IPS-18a (cell line): ENCODE measurements at regions not wholly inside any gene's neighbourhood (a gene's known extent, or its start where the extent isn't known, plus 50 kb on each side); places are given as distances from the start of the nearest gene placed in this dataset.
A peak's percentile ranks its signal among the peaks of the same experiment; 100 is the strongest.

Experiments used
- H3K27ac ChIP-seq: one replicate; pipeline ENCODE4 v1.5.1; 2013; ENCODE audit warnings: low read length
- H3K27me3 ChIP-seq: one replicate; pipeline ENCODE4 v1.6.1; 2013; ENCODE audit warnings: mild to moderate bottlenecking, low read length; ENCODE audit not compliant: control insufficient read depth, insufficient read depth
- H3K36me3 ChIP-seq: one replicate; pipeline ENCODE4 v1.6.1; 2013; ENCODE audit warnings: low read depth, low read length; ENCODE audit not compliant: control insufficient read depth
- H3K4me1 ChIP-seq: one replicate; pipeline ENCODE4 v1.6.1; 2013; ENCODE audit warnings: low read depth, low read length; ENCODE audit not compliant: control insufficient read depth
- H3K4me3 ChIP-seq: one replicate; pipeline ENCODE4 v1.5.1; 2013; ENCODE audit warnings: low read length
- H3K9ac ChIP-seq: one replicate; pipeline ENCODE4 v1.6.1; 2013; ENCODE audit warnings: mild to moderate bottlenecking, low read length, moderate library complexity
- H3K9me3 ChIP-seq: one replicate; pipeline ENCODE4 v1.6.1; 2013; ENCODE audit warnings: low read depth, low read length; ENCODE audit not compliant: control insufficient read depth

- Histone ChIP-seq H3K9ac (no peak overlapping the region), H3K27ac (no peak overlapping the region), H3K27me3 (peaks cover 3% of the 10 kb centered on the region), H3K9me3 (no peaks in the 10 kb centered on the region), H3K4me1 (peaks cover 33% of the 10 kb centered on the region), H3K36me3 (no peaks in the 10 kb centered on the region), H3K4me3 (no peak overlapping the region)
These were observed 112.0 kb upstream of the PKDCC start for GRCh38 chr2:41935825-41936224.

- H3K36me3 ChIP-seq: no peaks in the 10 kb centered on the region
- no peak overlapping the region for H3K4me3 ChIP-seq
- no peak overlapping the region for H3K27ac ChIP-seq
- peaks cover 3% of the 10 kb centered on the region for H3K27me3 ChIP-seq
- no peaks in the 10 kb centered on the region for H3K9me3 ChIP-seq
- H3K4me1 ChIP-seq: peaks cover 36% of the 10 kb centered on the region
- H3K9ac ChIP-seq: no peak overlapping the region
These were observed 110.9 kb upstream of the PKDCC start for GRCh38 chr2:41936771-41937463.

- Histone ChIP-seq H3K36me3 (no peaks in the 10 kb centered on the region), H3K27me3 (peaks cover 3% of the 10 kb centered on the region), H3K9ac (no peak overlapping the region), H3K9me3 (no peaks in the 10 kb centered on the region), H3K27ac (peak overlapping the region; percentile 12), H3K4me3 (no peak overlapping the region), H3K4me1 (peaks cover 36% of the 10 kb centered on the region)
These were observed 110.3 kb upstream of the PKDCC start for GRCh38 chr2:41937464-41937906.

GRCh38 chr2:41937921-41938708 lies 109.7 kb upstream of the PKDCC start:
- Histone ChIP-seq H3K9ac (no peak overlapping the region), H3K36me3 (no peaks in the 10 kb centered on the region), H3K4me1 (peaks cover 36% of the 10 kb centered on the region), H3K9me3 (no peaks in the 10 kb centered on the region), H3K27ac (peak overlapping the region; percentile 12), H3K4me3 (no peak overlapping the region), H3K27me3 (peaks cover under 1% of the 10 kb centered on the region)

GRCh38 chr2:41940060-41940744 lies 107.6 kb upstream of the PKDCC start:
- no peak overlapping the region for H3K9ac ChIP-seq
- H3K4me1 ChIP-seq: peaks cover 36% of the 10 kb centered on the region
- no peaks in the 10 kb centered on the region for H3K9me3 ChIP-seq
- no peak overlapping the region for H3K27ac ChIP-seq
- H3K27me3 ChIP-seq: no peaks in the 10 kb centered on the region
- H3K36me3 ChIP-seq: no peaks in the 10 kb centered on the region
- no peak overlapping the region for H3K4me3 ChIP-seq

- Histone ChIP-seq H3K9me3 (no peaks in the 10 kb centered on the region), H3K9ac (no peak overlapping the region), H3K4me3 (no peak overlapping the region), H3K36me3 (no peaks in the 10 kb centered on the region), H3K27me3 (no peaks in the 10 kb centered on the region), H3K4me1 (peaks cover 36% of the 10 kb centered on the region), H3K27ac (no peak overlapping the region)
These were observed 107.1 kb upstream of the PKDCC start for GRCh38 chr2:41940745-41941063.

GRCh38 chr2:41941831-41942230 lies 106.0 kb upstream of the PKDCC start:
- Histone ChIP-seq H3K9me3 (no peaks in the 10 kb centered on the region), H3K9ac (no peak overlapping the region), H3K27me3 (no peaks in the 10 kb centered on the region), H3K36me3 (no peaks in the 10 kb centered on the region), H3K27ac (no peak overlapping the region), H3K4me1 (peaks cover 27% of the 10 kb centered on the region), H3K4me3 (no peak overlapping the region)

GRCh38 chr2:41942278-41942677 lies 105.5 kb upstream of the PKDCC start:
- Histone ChIP-seq H3K27me3 (no peaks in the 10 kb centered on the region), H3K36me3 (no peaks in the 10 kb centered on the region), H3K9ac (no peak overlapping the region), H3K9me3 (no peaks in the 10 kb centered on the region), H3K27ac (no peak overlapping the region), H3K4me1 (peaks cover 27% of the 10 kb centered on the region), H3K4me3 (no peak overlapping the region)

GRCh38 chr2:41943159-41943558 lies 104.7 kb upstream of the PKDCC start:
- no peak overlapping the region for H3K27ac ChIP-seq
- H3K4me3 ChIP-seq: no peak overlapping the region
- no peaks in the 10 kb centered on the region for H3K9me3 ChIP-seq
- H3K27me3 ChIP-seq: no peaks in the 10 kb centered on the region
- H3K4me1 ChIP-seq: peaks cover 27% of the 10 kb centered on the region
- no peaks in the 10 kb centered on the region for H3K36me3 ChIP-seq
- H3K9ac ChIP-seq: no peak overlapping the region

GRCh38 chr2:41944220-41944880 lies 103.5 kb upstream of the PKDCC start:
- Histone ChIP-seq H3K9ac (no peak overlapping the region), H3K4me1 (peaks cover 30% of the 10 kb centered on the region), H3K27me3 (no peaks in the 10 kb centered on the region), H3K27ac (no peak overlapping the region), H3K4me3 (no peak overlapping the region), H3K36me3 (no peaks in the 10 kb centered on the region), H3K9me3 (no peaks in the 10 kb centered on the region)

- H3K36me3 ChIP-seq: no peaks in the 10 kb centered on the region
- H3K4me1 ChIP-seq: peaks cover 38% of the 10 kb centered on the region
- no peaks in the 10 kb centered on the region for H3K27me3 ChIP-seq
- no peak overlapping the region for H3K27ac ChIP-seq
- no peak overlapping the region for H3K9ac ChIP-seq
- H3K4me3 ChIP-seq: peak overlapping the region; percentile 6
- H3K9me3 ChIP-seq: no peaks in the 10 kb centered on the region
These were observed 100.0 kb upstream of the PKDCC start for GRCh38 chr2:41947701-41948396.
